Colonic mucosa (tissue), 4 donors: ENCODE measurements at regions not wholly inside any gene's neighbourhood (a gene's known extent, or its start where the extent isn't known, plus 50 kb on each side); places are given as distances from the start of the nearest gene placed in this dataset.

Source experiments
- DNase-seq: peaks from one replicate; pipeline ENCODE4 v3.0.0-alpha.2; 2020
- H3K27ac ChIP-seq: fragments of 200-600 bp; one replicate; pipeline ENCODE4 v1.8.0; 2021
- H3K27me3 ChIP-seq: fragments of 200-600 bp; one replicate; pipeline ENCODE4 v1.8.0; 2021
- H3K36me3 ChIP-seq: fragments of 200-600 bp; one replicate; pipeline ENCODE4 v1.8.0; 2021
- H3K4me1 ChIP-seq: fragments of 200-600 bp; one replicate; pipeline ENCODE4 v1.8.0; 2021; ENCODE audit warnings: mild to moderate bottlenecking
- H3K4me3 ChIP-seq: fragments of 200-600 bp; one replicate; pipeline ENCODE4 v1.8.0; 2021
- H3K9ac ChIP-seq, 2 donors: one replicate each; pipeline ENCODE4 v1.7.0; 2013; ENCODE audit warnings: control low read depth in 2 of 2, low read depth in 2 of 2, low read length in 2 of 2
- H3K9me3 ChIP-seq: fragments of 200-600 bp; one replicate; pipeline ENCODE4 v1.8.0; 2021
- intact Hi-C: fragments of 100-400 bp; cut with DNase I; formaldehyde crosslinking; loops from one replicate; pipeline ENCODE4 v1.14.1; 2022
- TF ChIP-seq, protein P1 (sequence below): fragments of 200-600 bp; IDR thresholded peaks from one replicate; pipeline ENCODE4 v1.8.0; 2022; ENCODE audit warnings: antibody characterized with exemption, mild to moderate bottlenecking
- donor health status: healthy.
- donor health status: DM: no; HTN: no; CAD: no.
- donor health status: DM: no; HTN: no; CAD: no.

DNA sequence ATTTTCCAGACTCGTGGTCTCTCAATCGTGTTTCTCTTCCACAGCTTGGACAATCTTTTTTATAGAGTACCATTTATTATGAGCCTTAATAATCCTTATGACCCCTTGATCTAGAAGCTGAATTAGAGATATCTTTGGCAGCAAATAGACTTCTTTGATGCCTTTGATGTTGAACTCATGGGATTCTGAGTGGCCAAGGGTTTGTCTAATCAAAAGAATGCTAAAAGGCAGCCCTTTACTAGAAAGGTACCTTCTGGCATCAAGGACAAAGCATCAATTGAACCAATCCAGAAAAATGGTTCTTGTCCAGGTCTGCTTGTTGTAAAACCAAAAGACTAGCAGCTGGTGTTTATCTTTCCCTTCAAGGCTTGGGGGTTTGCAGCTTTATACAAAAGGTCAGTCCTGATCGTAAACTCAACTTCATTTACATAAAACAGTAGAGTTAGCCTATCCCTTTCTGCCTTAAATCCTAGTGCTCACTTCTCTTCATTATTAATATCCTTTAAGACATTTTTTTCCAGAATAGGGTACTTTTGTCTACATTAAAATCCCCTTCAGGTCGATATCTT lies 411.3 kb downstream of the FAT4 start:
- H3K27me3 ChIP-seq = no peaks in the 10 kb centered on the region
- no peaks in the 10 kb centered on the region for H3K9me3 ChIP-seq
- H3K9ac ChIP-seq = no peak overlapping the region
- H3K27ac ChIP-seq = no peak overlapping the region
- intact Hi-C loops = no loop called here
- H3K4me3 ChIP-seq = no peak overlapping the region
- TF ChIP-seq, protein P1, sequence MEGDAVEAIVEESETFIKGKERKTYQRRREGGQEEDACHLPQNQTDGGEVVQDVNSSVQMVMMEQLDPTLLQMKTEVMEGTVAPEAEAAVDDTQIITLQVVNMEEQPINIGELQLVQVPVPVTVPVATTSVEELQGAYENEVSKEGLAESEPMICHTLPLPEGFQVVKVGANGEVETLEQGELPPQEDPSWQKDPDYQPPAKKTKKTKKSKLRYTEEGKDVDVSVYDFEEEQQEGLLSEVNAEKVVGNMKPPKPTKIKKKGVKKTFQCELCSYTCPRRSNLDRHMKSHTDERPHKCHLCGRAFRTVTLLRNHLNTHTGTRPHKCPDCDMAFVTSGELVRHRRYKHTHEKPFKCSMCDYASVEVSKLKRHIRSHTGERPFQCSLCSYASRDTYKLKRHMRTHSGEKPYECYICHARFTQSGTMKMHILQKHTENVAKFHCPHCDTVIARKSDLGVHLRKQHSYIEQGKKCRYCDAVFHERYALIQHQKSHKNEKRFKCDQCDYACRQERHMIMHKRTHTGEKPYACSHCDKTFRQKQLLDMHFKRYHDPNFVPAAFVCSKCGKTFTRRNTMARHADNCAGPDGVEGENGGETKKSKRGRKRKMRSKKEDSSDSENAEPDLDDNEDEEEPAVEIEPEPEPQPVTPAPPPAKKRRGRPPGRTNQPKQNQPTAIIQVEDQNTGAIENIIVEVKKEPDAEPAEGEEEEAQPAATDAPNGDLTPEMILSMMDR = no peak
- no peaks in the 10 kb centered on the region for H3K4me1 ChIP-seq
- H3K36me3 ChIP-seq = no peaks in the 10 kb centered on the region
- no peak for DNase-seq

DNA sequence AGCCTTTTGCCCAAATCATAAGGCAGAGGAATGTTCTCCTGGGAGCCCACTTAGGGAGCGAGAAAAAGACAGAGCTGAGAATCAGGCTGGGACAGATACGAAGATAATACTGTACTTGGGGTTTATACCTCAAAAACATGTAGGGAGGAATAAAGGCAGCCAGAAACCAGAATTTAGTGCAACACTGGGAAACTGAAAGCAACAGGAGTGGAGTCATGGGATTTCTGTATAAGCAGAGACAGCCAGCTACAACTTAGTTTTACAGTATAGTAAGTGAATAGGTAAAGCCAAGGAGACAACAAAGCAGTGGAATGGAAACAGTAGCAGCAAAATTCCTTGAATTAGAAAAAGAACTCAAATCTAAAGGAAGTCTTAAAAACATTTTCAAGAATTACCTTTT lies 413.2 kb downstream of the FAT4 start:
- no peak overlapping the region for H3K9ac ChIP-seq
- no peaks in the 10 kb centered on the region for H3K9me3 ChIP-seq
- no peaks in the 10 kb centered on the region for H3K36me3 ChIP-seq
- no peaks in the 10 kb centered on the region for H3K4me1 ChIP-seq
- intact Hi-C loops = no loop called here
- H3K27me3 ChIP-seq = no peaks in the 10 kb centered on the region
- H3K4me3 ChIP-seq = no peak overlapping the region
- no peak overlapping the region for H3K27ac ChIP-seq
- TF ChIP-seq, protein P1 = no peak
- DNase-seq = no peak

- TF ChIP-seq, protein P1 = no peak
- Histone ChIP-seq H3K36me3 (no peaks in the 10 kb centered on the region), H3K27ac (no peak overlapping the region), H3K4me1 (no peaks in the 10 kb centered on the region), H3K9ac (no peak overlapping the region), H3K4me3 (no peak overlapping the region), H3K9me3 (no peaks in the 10 kb centered on the region), H3K27me3 (no peaks in the 10 kb centered on the region)
- intact Hi-C loops = no loop called here
- no peak for DNase-seq
Observed at GRCh38 chr4:125728568-125728967, 413.8 kb downstream of the FAT4 start.

- H3K9ac ChIP-seq = no peak overlapping the region
- H3K36me3 ChIP-seq = no peaks in the 10 kb centered on the region
- no peak overlapping the region for H3K27ac ChIP-seq
Observed at GRCh38 chr4:125729171-125729570, 414.4 kb downstream of the FAT4 start.

GRCh38 chr4:125732632-125733031 lies 417.9 kb downstream of the FAT4 start:
- Histone ChIP-seq H3K36me3 (no peaks in the 10 kb centered on the region), H3K4me1 (no peaks in the 10 kb centered on the region), H3K27me3 (no peaks in the 10 kb centered on the region), H3K9me3 (no peaks in the 10 kb centered on the region), H3K27ac (no peak overlapping the region), H3K9ac (no peak overlapping the region), H3K4me3 (no peak overlapping the region)
- no peak for DNase-seq
- TF ChIP-seq, protein P1 = no peak
- intact Hi-C loops = no loop called here

More at GRCh38 chr4:125729171-125729570, 414.4 kb downstream of the FAT4 start:
- TF ChIP-seq, protein P1 = no peak
- H3K4me3 ChIP-seq = no peak overlapping the region
- intact Hi-C loops = no loop called here
- no peaks in the 10 kb centered on the region for H3K4me1 ChIP-seq
- no peaks in the 10 kb centered on the region for H3K27me3 ChIP-seq
- DNase-seq = no peak
- H3K9me3 ChIP-seq = no peaks in the 10 kb centered on the region
